HepG2 (cell line): ENCODE measurements at regions not wholly inside any gene's neighbourhood (a gene's known extent, or its start where the extent isn't known, plus 50 kb on each side); places are given as distances from the start of the nearest gene placed in this dataset.

Source experiments
- CTCF ChIP-seq: sonication (generic); formaldehyde crosslinking; IDR thresholded peaks from 2 replicates; pipeline ENCODE4 v1.5.0; 2020; ENCODE audit warnings: mild to moderate bottlenecking, missing genetic modification reagents, moderate library complexity
- DNMT1 ChIP-seq: sonication (generic); formaldehyde crosslinking; IDR thresholded peaks from 2 replicates; pipeline ENCODE4 v1.5.1; 2020; ENCODE audit warnings: mild to moderate bottlenecking, missing genetic modification reagents
- ELF1 ChIP-seq: sonication (generic); formaldehyde crosslinking; IDR thresholded peaks from 2 replicates; pipeline ENCODE4 v1.4.0; 2020; ENCODE audit warnings: missing genetic modification reagents
- EZH2 ChIP-seq: conservative IDR thresholded peaks from 2 replicates; pipeline ENCODE4 v1.6.1; 2012; ENCODE audit warnings: mild to moderate bottlenecking, low read depth, low read length, moderate library complexity
- FOSL2 ChIP-seq: sonication (generic); formaldehyde crosslinking; IDR thresholded peaks from 2 replicates; pipeline ENCODE4 v1.4.0; 2020; ENCODE audit warnings: missing genetic modification reagents
- KAT8 ChIP-seq: IDR thresholded peaks from 2 replicates; pipeline ENCODE4 v1.6.1; 2016; ENCODE audit warnings: missing genetic modification reagents, missing compliant biosample characterization
- MYC ChIP-seq: sonication (generic); formaldehyde crosslinking; IDR thresholded peaks from 2 replicates; pipeline ENCODE4 v1.9.0; 2021; ENCODE audit warnings: missing genetic modification reagents, borderline replicate concordance
- NPAS2 ChIP-seq: sonication (generic); formaldehyde crosslinking; IDR thresholded peaks from 2 replicates; pipeline ENCODE4 v1.8.0; 2022; ENCODE audit warnings: mild to moderate bottlenecking, missing genetic modification reagents, borderline replicate concordance
- RFX1 ChIP-seq: fragments of 450-650 bp; IDR thresholded peaks from 2 replicates; pipeline ENCODE4 v1.6.1; 2017
- SP1 ChIP-seq, 2 experiments: fragments of 450-650 bp in 1 of 2; sonication (generic) in 1 of 2; formaldehyde crosslinking in 1 of 2; IDR thresholded peaks; 2 replicates each; pipeline versions ENCODE4 v1.4.0 to v1.6.1; 2016 to 2020; ENCODE audit warnings: missing genetic modification reagents in 1 of 2
- TAF1 ChIP-seq: sonication (generic); formaldehyde crosslinking; IDR thresholded peaks from 2 replicates; pipeline ENCODE4 v1.4.0; 2020; ENCODE audit warnings: missing genetic modification reagents
- TARDBP ChIP-seq: sonication (generic); formaldehyde crosslinking; IDR thresholded peaks from 2 replicates; pipeline ENCODE4 v1.8.0; 2022; ENCODE audit warnings: mild to moderate bottlenecking, missing genetic modification reagents
- ZMAT3 ChIP-seq: sonication (generic); formaldehyde crosslinking; conservative IDR thresholded peaks from 2 replicates; pipeline ENCODE4 v1.7.0; 2021; ENCODE audit warnings: missing genetic modification reagents

- TF ChIP-seq DNMT1 (CRISPR knock-in tag) (no peak), TARDBP (CRISPR knock-in tag) (no peak), MYC (CRISPR knock-in tag) (no peak), KAT8 (CRISPR knock-in tag) (no peak), ELF1 (CRISPR knock-in tag) (no peak), ZMAT3 (CRISPR knock-in tag) (no peak), TAF1 (CRISPR knock-in tag) (no peak), SP1 (IDR thresholded peaks at IDR 0.05) (no peak), SP1 (CRISPR knock-in tag; IDR thresholded peaks at IDR 0.05) (no peak), FOSL2 (CRISPR knock-in tag) (no peak), CTCF (CRISPR knock-in tag) (no peak), RFX1 (no peak), EZH2 (no peak), NPAS2 (CRISPR knock-in tag) (no peak)
These were observed 251.8 kb upstream of the BLID start for GRCh38 chr11:122367809-122368231.
